ENCODE measurements at regions not wholly inside any gene's neighbourhood (a gene's known extent, or its start where the extent isn't known, plus 50 kb on each side); places are given as distances from the start of the nearest gene placed in this dataset.

DNA sequence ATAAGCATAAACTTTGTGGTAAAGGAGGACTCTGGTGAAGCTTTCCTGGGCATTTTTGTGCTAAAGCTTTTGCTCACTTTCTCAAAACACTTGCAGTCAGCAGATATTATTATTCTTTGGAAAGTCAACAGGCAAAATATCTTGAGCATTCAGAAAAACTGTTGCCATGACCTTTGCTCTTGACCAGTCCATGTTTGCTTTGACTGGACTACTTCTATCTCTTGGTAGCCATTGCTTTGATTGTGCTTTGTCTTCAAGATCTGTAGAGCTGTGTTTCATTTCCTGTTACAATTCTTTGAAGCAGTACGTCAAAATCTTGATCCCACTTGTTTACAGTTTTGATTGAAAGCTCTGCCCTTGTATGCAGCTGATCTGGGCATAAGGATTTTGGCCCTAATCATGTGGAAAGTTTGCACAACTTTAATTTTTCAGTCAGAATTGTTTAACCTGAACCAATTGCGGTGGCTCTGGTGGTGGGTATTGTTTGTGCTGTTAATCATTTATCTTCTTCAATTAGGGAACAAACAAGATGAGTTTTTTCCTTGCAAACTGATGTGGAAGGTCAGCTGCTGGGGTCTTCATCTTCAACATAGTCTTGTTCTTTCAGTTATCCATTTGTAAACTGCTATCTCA is 121.5 kb upstream of the NUDT6 start:
- no peaks in the 10 kb centered on the region for H3K27me3 Mint-ChIP-seq (ENCODE audit: unreplicated experiment)
- H3K4me1 Mint-ChIP-seq (ENCODE audit: unreplicated experiment), result no peaks in the 10 kb centered on the region
- TF ChIP-seq, protein P1, sequence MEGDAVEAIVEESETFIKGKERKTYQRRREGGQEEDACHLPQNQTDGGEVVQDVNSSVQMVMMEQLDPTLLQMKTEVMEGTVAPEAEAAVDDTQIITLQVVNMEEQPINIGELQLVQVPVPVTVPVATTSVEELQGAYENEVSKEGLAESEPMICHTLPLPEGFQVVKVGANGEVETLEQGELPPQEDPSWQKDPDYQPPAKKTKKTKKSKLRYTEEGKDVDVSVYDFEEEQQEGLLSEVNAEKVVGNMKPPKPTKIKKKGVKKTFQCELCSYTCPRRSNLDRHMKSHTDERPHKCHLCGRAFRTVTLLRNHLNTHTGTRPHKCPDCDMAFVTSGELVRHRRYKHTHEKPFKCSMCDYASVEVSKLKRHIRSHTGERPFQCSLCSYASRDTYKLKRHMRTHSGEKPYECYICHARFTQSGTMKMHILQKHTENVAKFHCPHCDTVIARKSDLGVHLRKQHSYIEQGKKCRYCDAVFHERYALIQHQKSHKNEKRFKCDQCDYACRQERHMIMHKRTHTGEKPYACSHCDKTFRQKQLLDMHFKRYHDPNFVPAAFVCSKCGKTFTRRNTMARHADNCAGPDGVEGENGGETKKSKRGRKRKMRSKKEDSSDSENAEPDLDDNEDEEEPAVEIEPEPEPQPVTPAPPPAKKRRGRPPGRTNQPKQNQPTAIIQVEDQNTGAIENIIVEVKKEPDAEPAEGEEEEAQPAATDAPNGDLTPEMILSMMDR (IDR thresholded peaks at IDR 0.05; ENCODE audit: unreplicated experiment), result no peak
- DNase-seq (ENCODE audit: low spot score), result no peak
- H3K9me3 Mint-ChIP-seq (ENCODE audit: unreplicated experiment), result no peaks in the 10 kb centered on the region
- H3K4me3 Mint-ChIP-seq (ENCODE audit: unreplicated experiment), result no peak overlapping the region
- no peak overlapping the region for H3K27ac Mint-ChIP-seq (ENCODE audit: unreplicated experiment)
- peaks cover 19% of the 10 kb centered on the region for H3K36me3 Mint-ChIP-seq (ENCODE audit: low read depth, unreplicated experiment)

- Mint-ChIP-seq H3K4me3 (ENCODE audit: unreplicated experiment) (no peak overlapping the region), H3K9me3 (ENCODE audit: unreplicated experiment) (no peaks in the 10 kb centered on the region), H3K27ac (ENCODE audit: unreplicated experiment) (no peak overlapping the region), H3K36me3 (ENCODE audit: low read depth, unreplicated experiment) (peaks cover 19% of the 10 kb centered on the region), H3K27me3 (ENCODE audit: unreplicated experiment) (no peaks in the 10 kb centered on the region), H3K4me1 (ENCODE audit: unreplicated experiment) (no peaks in the 10 kb centered on the region)
- no peak for DNase-seq (ENCODE audit: low spot score)
- TF ChIP-seq, protein P1 (IDR thresholded peaks at IDR 0.05; ENCODE audit: unreplicated experiment), result no peak
Measured at GRCh38 chr4:123046096-123046495, 123.7 kb upstream of the NUDT6 start.

DNA sequence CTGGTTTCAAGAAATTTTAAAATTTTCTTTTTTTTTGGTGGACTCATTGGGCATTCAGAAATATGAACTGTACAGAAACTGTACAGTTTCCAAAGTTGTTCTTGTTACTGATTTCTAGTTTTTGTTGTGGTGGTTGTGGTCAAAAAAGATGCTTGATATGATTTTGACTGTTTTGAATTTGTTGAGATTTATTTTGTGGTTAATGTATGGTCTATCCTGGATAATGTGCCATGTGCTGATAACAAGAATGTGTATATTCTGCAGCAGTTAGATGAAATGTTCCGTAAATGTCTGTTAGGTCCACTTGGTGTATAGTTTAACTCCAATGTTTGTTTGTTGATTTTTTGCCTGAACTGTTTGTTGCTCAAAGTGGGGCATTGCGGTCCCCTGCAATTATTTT is 127.6 kb upstream of the NUDT6 start:
- Mint-ChIP-seq H3K36me3 (ENCODE audit: low read depth, unreplicated experiment) (peaks cover 12% of the 10 kb centered on the region), H3K4me3 (ENCODE audit: unreplicated experiment) (no peak overlapping the region), H3K9me3 (ENCODE audit: unreplicated experiment) (peaks cover 4% of the 10 kb centered on the region), H3K27ac (ENCODE audit: unreplicated experiment) (no peak overlapping the region), H3K4me1 (ENCODE audit: unreplicated experiment) (no peaks in the 10 kb centered on the region), H3K27me3 (ENCODE audit: unreplicated experiment) (peaks cover 1% of the 10 kb centered on the region)
- TF ChIP-seq, protein P1 (IDR thresholded peaks at IDR 0.05; ENCODE audit: unreplicated experiment), result no peak
- DNase-seq (ENCODE audit: low spot score), result no peak

GRCh38 chr4:123052007-123052406 is 129.6 kb upstream of the NUDT6 start:
- TF ChIP-seq, protein P1 (IDR thresholded peaks at IDR 0.05; ENCODE audit: unreplicated experiment), result no peak
- DNase-seq (ENCODE audit: low spot score), result no peak
- H3K27me3 Mint-ChIP-seq (ENCODE audit: unreplicated experiment), result peaks cover 1% of the 10 kb centered on the region
- peaks cover 12% of the 10 kb centered on the region for H3K36me3 Mint-ChIP-seq (ENCODE audit: low read depth, unreplicated experiment)
- H3K4me1 Mint-ChIP-seq (ENCODE audit: unreplicated experiment), result no peaks in the 10 kb centered on the region
- H3K4me3 Mint-ChIP-seq (ENCODE audit: unreplicated experiment), result no peak overlapping the region
- no peak overlapping the region for H3K27ac Mint-ChIP-seq (ENCODE audit: unreplicated experiment)
- H3K9me3 Mint-ChIP-seq (ENCODE audit: unreplicated experiment), result peaks cover 4% of the 10 kb centered on the region

GRCh38 chr4:123055943-123056342 is 133.5 kb upstream of the NUDT6 start:
- H3K36me3 Mint-ChIP-seq (ENCODE audit: low read depth, unreplicated experiment), result peaks cover 21% of the 10 kb centered on the region
- H3K4me1 Mint-ChIP-seq (ENCODE audit: unreplicated experiment), result peaks cover 4% of the 10 kb centered on the region
- TF ChIP-seq, protein P1 (IDR thresholded peaks at IDR 0.05; ENCODE audit: unreplicated experiment), result no peak
- peaks cover 6% of the 10 kb centered on the region for H3K27me3 Mint-ChIP-seq (ENCODE audit: unreplicated experiment)
- no peak overlapping the region for H3K4me3 Mint-ChIP-seq (ENCODE audit: unreplicated experiment)
- peaks cover 7% of the 10 kb centered on the region for H3K9me3 Mint-ChIP-seq (ENCODE audit: unreplicated experiment)
- no peak overlapping the region for H3K27ac Mint-ChIP-seq (ENCODE audit: unreplicated experiment)
- no peak for DNase-seq (ENCODE audit: low spot score)

Data from endothelial cell (in vitro differentiated cells).